ENCODE measurements at regions not wholly inside any gene's neighbourhood (a gene's known extent, or its start where the extent isn't known, plus 50 kb on each side); places are given as distances from the start of the nearest gene placed in this dataset.

DNA sequence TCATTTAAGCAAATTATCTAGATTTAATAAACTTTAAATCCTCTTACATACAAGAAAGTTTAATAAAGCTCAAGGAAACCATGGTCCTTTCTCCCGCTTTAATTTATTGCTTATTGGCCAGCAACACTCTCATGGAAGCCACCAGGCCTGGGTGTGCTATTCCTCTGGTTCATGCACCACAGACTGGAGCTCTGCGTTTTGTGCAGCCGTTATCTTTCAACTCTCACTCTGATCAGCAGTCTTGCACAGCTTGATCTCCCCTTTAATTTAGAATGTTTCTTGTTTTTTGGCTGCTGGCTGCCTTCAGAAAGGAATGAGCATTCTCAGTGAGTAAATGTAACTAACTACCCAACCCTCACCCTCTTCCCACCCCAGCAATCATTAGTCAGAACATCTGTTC is 318.7 kb downstream of the MEIS1 start:
- no peaks in the 10 kb centered on the region for H3K36me3 ChIP-seq (ENCODE audit: control insufficient read depth in 2 of 2, insufficient read depth in 2 of 2, low read length in 2 of 2)
- no peaks in the 10 kb centered on the region for H3K9me3 ChIP-seq (ENCODE audit: control insufficient read depth in 2 of 2, low read length in 2 of 2)
- H3K4me1 ChIP-seq (ENCODE audit: control insufficient read depth, insufficient read depth, low read length), result peaks cover 30% of the 10 kb centered on the region
- peak overlapping the region; percentile 6 for H3K27ac ChIP-seq (ENCODE audit: low read length)
- no peak overlapping the region for H3K4me3 ChIP-seq (ENCODE audit: low read length in 2 of 2)
- no peaks in the 10 kb centered on the region for H3K27me3 ChIP-seq (ENCODE audit: control insufficient read depth in 1 of 2, insufficient read depth in 2 of 2, low read length in 2 of 2)
- no peak overlapping the region for H3K9ac ChIP-seq (ENCODE audit: low read length in 2 of 2)

DNA sequence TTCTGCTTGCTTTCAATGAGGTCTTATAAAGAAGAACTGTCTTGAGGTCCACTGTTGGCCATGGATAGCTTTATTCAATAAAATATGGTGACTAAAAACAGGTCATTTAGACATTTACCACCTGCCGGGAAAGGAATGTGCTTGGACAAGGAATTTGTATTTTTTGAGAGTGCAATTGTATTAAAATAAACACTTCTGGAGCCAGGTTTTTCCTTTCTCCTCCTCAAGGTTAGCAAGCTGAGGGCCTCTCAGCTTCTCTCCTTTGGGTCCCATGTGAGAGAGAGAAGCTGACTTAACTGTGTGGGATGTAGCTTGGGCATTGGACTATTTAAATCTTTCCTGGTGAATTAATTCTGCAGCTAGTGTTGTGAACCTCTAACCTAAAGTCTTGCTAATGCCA is 321.0 kb downstream of the MEIS1 start:
- Histone ChIP-seq H3K27ac (ENCODE audit: low read length) (no peak overlapping the region), H3K36me3 (ENCODE audit: control insufficient read depth in 2 of 2, insufficient read depth in 2 of 2, low read length in 2 of 2) (no peaks in the 10 kb centered on the region)

DNA sequence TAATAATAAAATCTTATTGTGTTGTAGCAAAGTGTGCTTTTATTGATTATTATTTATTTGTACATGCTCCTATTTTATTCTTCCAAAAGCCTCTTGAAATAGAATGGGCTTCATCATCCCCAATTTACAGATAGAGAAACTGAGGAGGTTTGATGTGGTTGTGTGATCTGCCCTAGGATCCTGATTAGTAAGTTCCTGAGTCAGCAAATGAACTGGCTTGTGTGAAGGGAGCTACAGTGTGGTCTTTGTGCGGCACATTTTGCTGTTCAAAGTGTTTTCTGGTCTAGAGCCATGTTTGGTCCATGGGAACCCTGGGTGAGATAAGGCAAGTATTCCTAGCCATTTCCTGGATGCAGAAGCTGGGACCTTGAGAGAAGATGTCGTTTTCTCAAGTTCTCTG is 326.9 kb downstream of the MEIS1 start:
- H3K9me3 ChIP-seq (ENCODE audit: control insufficient read depth in 2 of 2, low read length in 2 of 2), result no peaks in the 10 kb centered on the region
- H3K4me3 ChIP-seq (ENCODE audit: low read length in 2 of 2), result no peak overlapping the region
- no peak overlapping the region for H3K27ac ChIP-seq (ENCODE audit: low read length)
- H3K9ac ChIP-seq (ENCODE audit: low read length in 2 of 2), result no peak overlapping the region
- no peaks in the 10 kb centered on the region for H3K4me1 ChIP-seq (ENCODE audit: control insufficient read depth, insufficient read depth, low read length)
- H3K27me3 ChIP-seq (ENCODE audit: control insufficient read depth in 1 of 2, insufficient read depth in 2 of 2, low read length in 2 of 2), result no peaks in the 10 kb centered on the region
- no peaks in the 10 kb centered on the region for H3K36me3 ChIP-seq (ENCODE audit: control insufficient read depth in 2 of 2, insufficient read depth in 2 of 2, low read length in 2 of 2)

More for the DNA sequence above, 321.0 kb downstream of the MEIS1 start:
- Histone ChIP-seq H3K4me1 (ENCODE audit: control insufficient read depth, insufficient read depth, low read length) (peaks cover 26% of the 10 kb centered on the region), H3K4me3 (ENCODE audit: low read length in 2 of 2) (peak overlapping the region in 1 of 2 donors; percentile 6), H3K9me3 (ENCODE audit: control insufficient read depth in 2 of 2, low read length in 2 of 2) (no peaks in the 10 kb centered on the region), H3K9ac (ENCODE audit: low read length in 2 of 2) (no peak overlapping the region), H3K27me3 (ENCODE audit: control insufficient read depth in 1 of 2, insufficient read depth in 2 of 2, low read length in 2 of 2) (no peaks in the 10 kb centered on the region)

DNA sequence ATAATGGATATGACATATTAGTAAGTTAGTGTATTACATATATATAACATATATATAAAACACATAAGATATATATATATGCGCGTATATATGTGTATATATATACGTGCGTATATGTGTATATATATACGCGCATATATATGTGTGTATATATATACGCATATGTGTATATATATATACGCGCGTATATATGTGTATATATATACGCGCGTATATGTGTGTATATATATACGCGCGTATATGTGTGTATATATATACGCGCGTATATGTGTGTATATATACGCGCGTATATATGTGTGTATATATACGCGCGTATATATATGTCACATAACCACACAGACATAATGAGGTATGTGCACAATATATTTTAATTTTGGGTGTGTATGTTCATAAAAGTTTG is 327.8 kb downstream of the MEIS1 start:
- no peaks in the 10 kb centered on the region for H3K36me3 ChIP-seq (ENCODE audit: control insufficient read depth in 2 of 2, insufficient read depth in 2 of 2, low read length in 2 of 2)

DNA sequence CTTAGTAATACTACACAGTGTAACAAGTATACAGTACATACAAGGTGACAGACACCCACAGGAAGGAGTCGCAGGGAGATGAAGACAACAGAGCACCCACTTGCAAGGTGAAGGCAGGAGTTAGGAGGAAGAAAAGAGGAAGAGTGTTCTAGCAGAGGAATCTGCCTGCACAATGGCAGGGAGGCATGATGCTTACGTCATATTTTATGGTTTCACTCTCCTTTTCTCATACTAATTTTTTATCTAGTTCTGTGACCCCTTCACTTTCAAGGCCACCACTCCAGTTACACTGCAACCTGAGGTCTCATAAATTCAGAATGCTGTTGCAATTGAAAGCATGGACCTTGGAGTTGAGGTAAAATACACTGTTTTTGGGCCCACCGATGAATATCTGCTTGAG is 331.7 kb downstream of the MEIS1 start:
- Histone ChIP-seq H3K9ac (ENCODE audit: low read length in 2 of 2) (no peak overlapping the region), H3K4me1 (ENCODE audit: control insufficient read depth, insufficient read depth, low read length) (no peaks in the 10 kb centered on the region), H3K27ac (ENCODE audit: low read length) (no peak overlapping the region), H3K4me3 (ENCODE audit: low read length in 2 of 2) (no peak overlapping the region), H3K36me3 (ENCODE audit: control insufficient read depth in 2 of 2, insufficient read depth in 2 of 2, low read length in 2 of 2) (no peaks in the 10 kb centered on the region), H3K27me3 (ENCODE audit: control insufficient read depth in 1 of 2, insufficient read depth in 2 of 2, low read length in 2 of 2) (no peaks in the 10 kb centered on the region), H3K9me3 (ENCODE audit: control insufficient read depth in 2 of 2, low read length in 2 of 2) (no peaks in the 10 kb centered on the region)

More for the DNA sequence above, 327.8 kb downstream of the MEIS1 start:
- Histone ChIP-seq H3K4me1 (ENCODE audit: control insufficient read depth, insufficient read depth, low read length) (no peaks in the 10 kb centered on the region), H3K9ac (ENCODE audit: low read length in 2 of 2) (no peak overlapping the region), H3K4me3 (ENCODE audit: low read length in 2 of 2) (no peak overlapping the region), H3K9me3 (ENCODE audit: control insufficient read depth in 2 of 2, low read length in 2 of 2) (no peaks in the 10 kb centered on the region), H3K27me3 (ENCODE audit: control insufficient read depth in 1 of 2, insufficient read depth in 2 of 2, low read length in 2 of 2) (no peaks in the 10 kb centered on the region), H3K27ac (ENCODE audit: low read length) (no peak overlapping the region)

DNA sequence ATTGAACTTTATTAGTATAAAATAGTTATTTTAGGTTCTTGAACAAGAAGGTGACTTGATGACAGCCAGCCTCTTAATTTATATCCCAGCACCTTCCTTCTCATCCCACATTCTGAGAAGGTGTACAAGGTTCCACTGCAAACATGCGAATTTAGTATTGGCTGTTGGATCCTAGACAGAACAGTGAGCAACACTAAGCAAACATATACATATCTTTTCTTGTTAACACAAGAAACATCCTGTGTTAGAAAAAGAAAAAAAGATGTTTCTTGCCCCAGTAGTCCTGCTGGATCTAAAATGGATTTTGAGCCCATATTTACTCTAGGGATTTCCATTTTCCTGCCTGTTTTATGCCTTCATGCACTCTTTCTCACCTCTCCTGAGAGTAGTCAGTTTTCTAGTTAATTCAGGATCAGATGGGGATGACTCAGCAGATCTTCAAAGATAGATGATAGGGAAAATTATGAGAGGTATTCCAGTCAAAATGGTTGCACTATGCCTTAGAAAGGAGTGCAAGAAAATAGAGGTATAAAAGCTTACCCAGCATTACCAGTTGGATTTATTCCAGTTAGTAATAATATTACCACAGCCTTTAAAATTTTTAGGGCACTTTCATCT is 336.5 kb downstream of the MEIS1 start:
- no peaks in the 10 kb centered on the region for H3K4me1 ChIP-seq (ENCODE audit: control insufficient read depth, insufficient read depth, low read length)
- no peaks in the 10 kb centered on the region for H3K9me3 ChIP-seq (ENCODE audit: control insufficient read depth in 2 of 2, low read length in 2 of 2)
- H3K36me3 ChIP-seq (ENCODE audit: control insufficient read depth in 2 of 2, insufficient read depth in 2 of 2, low read length in 2 of 2), result no peaks in the 10 kb centered on the region
- H3K27me3 ChIP-seq (ENCODE audit: control insufficient read depth in 1 of 2, insufficient read depth in 2 of 2, low read length in 2 of 2), result no peaks in the 10 kb centered on the region
- no peak overlapping the region for H3K27ac ChIP-seq (ENCODE audit: low read length)
- H3K4me3 ChIP-seq (ENCODE audit: low read length in 2 of 2), result no peak overlapping the region
- H3K9ac ChIP-seq (ENCODE audit: low read length in 2 of 2), result no peak overlapping the region

DNA sequence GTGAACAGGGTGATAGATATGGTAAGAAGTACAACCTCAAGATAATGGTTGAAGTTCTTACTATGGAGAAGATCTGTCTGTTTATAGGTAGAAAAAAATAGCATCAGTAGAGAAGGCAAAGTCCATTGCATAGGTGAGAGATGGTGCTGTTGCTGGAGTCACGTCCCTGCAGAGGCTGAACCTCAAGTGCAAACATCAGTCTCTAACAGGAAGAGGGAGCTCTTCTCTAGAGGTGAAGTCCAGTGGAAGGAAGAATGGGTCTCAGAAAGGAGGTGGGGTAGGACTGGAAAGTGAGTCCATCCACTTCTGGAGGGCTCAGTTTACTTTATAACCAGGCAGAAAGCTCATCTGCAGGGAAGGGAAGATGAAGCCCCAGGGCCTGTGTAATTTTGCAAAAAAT is 337.7 kb downstream of the MEIS1 start:
- Histone ChIP-seq H3K27ac (ENCODE audit: low read length) (no peak overlapping the region), H3K36me3 (ENCODE audit: control insufficient read depth in 2 of 2, insufficient read depth in 2 of 2, low read length in 2 of 2) (no peaks in the 10 kb centered on the region), H3K9me3 (ENCODE audit: control insufficient read depth in 2 of 2, low read length in 2 of 2) (no peaks in the 10 kb centered on the region), H3K27me3 (ENCODE audit: control insufficient read depth in 1 of 2, insufficient read depth in 2 of 2, low read length in 2 of 2) (no peaks in the 10 kb centered on the region), H3K9ac (ENCODE audit: low read length in 2 of 2) (no peak overlapping the region), H3K4me3 (ENCODE audit: low read length in 2 of 2) (no peak overlapping the region), H3K4me1 (ENCODE audit: control insufficient read depth, insufficient read depth, low read length) (no peaks in the 10 kb centered on the region)

DNA sequence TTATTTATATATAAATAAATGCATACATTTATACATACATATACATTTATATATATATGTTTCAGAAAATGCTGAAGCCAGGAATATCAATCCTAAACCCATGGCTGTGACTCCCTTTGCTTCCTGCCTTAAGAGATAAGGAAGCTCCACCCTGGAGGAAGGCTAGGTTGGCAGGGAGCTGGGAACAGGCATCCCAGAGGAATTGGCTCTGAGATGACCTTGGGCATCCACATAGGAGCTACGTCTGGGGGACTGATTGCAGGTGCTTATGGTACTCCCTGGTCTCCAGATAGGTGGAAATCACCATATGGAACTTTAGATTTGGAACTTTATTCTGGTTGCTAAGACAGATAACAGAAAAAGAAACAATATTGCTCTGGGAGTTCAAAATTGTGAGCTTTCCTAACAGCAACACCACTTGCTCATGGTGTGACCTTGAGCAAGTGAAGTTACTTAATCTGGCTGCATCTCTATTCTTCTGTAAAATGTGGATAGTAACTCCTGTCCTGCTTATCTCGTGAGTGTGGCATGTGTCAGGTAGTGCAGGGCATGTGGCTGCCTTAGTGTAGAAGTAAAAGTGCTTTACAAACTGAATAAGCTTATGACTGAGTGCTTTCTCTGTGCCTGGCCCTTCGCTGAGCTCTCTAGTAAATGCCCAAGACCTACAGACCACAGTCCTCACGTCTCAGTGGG is 341.0 kb downstream of the MEIS1 start:
- Histone ChIP-seq H3K4me3 (ENCODE audit: low read length in 2 of 2) (no peak overlapping the region), H3K27ac (ENCODE audit: low read length) (no peak overlapping the region), H3K9ac (ENCODE audit: low read length in 2 of 2) (no peak overlapping the region), H3K27me3 (ENCODE audit: control insufficient read depth in 1 of 2, insufficient read depth in 2 of 2, low read length in 2 of 2) (no peaks in the 10 kb centered on the region), H3K9me3 (ENCODE audit: control insufficient read depth in 2 of 2, low read length in 2 of 2) (no peaks in the 10 kb centered on the region), H3K36me3 (ENCODE audit: control insufficient read depth in 2 of 2, insufficient read depth in 2 of 2, low read length in 2 of 2) (no peaks in the 10 kb centered on the region), H3K4me1 (ENCODE audit: control insufficient read depth, insufficient read depth, low read length) (no peaks in the 10 kb centered on the region)

DNA sequence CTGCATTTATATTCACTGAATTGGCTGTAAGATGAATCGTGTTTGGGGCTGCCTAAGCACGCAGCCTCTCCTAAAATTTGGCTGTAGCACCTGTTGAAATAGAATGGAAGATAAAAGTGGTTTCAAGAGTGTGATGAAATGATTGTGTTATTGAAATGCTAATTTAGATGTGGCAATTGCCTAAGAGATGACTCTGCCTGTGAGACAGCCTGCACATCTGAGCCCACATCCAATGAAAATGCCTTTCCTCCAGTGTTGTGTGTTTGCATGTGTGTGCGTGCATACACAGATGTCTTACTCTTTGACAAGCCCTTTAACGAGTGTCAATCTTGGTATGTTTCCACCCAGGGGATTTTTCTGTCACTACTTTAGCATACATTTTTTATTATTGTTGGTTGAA is 346.9 kb downstream of the MEIS1 start:
- Histone ChIP-seq H3K27ac (ENCODE audit: low read length) (no peak overlapping the region), H3K27me3 (ENCODE audit: control insufficient read depth in 1 of 2, insufficient read depth in 2 of 2, low read length in 2 of 2) (no peaks in the 10 kb centered on the region), H3K4me1 (ENCODE audit: control insufficient read depth, insufficient read depth, low read length) (no peaks in the 10 kb centered on the region), H3K36me3 (ENCODE audit: control insufficient read depth in 2 of 2, insufficient read depth in 2 of 2, low read length in 2 of 2) (no peaks in the 10 kb centered on the region), H3K9ac (ENCODE audit: low read length in 2 of 2) (no peak overlapping the region), H3K9me3 (ENCODE audit: control insufficient read depth in 2 of 2, low read length in 2 of 2) (no peaks in the 10 kb centered on the region), H3K4me3 (ENCODE audit: low read length in 2 of 2) (no peak overlapping the region)

DNA sequence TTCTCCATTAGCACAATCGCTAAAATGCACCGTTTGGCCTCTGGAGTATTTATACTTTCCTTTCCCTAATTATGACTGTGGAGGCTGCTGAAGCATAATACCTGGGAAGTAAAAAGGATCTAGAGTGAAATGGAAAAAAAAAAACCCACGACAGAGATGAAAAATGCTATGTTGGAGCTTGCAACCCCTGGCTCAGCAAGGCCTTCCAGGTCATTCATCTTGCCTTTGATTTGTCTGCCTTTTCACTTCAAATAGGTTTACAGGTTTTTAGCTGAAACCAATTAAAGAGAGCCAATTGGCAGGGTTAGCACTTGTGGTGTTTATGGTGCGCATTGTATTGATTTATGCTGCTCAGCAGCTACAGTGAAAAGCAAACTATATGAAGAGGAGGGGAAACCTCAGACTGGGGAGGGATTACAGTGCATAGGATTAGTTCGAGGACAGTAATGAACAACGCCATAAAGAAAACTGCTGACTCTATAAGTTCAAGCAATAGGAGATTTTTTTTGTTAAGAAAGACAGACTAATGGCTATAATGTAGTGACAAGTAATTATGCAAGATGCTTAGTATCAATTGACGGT is 347.9 kb downstream of the MEIS1 start:
- no peaks in the 10 kb centered on the region for H3K4me1 ChIP-seq (ENCODE audit: control insufficient read depth, insufficient read depth, low read length)
- H3K27me3 ChIP-seq (ENCODE audit: control insufficient read depth in 1 of 2, insufficient read depth in 2 of 2, low read length in 2 of 2), result no peaks in the 10 kb centered on the region
- no peaks in the 10 kb centered on the region for H3K36me3 ChIP-seq (ENCODE audit: control insufficient read depth in 2 of 2, insufficient read depth in 2 of 2, low read length in 2 of 2)
- no peaks in the 10 kb centered on the region for H3K9me3 ChIP-seq (ENCODE audit: control insufficient read depth in 2 of 2, low read length in 2 of 2)
- no peak overlapping the region for H3K27ac ChIP-seq (ENCODE audit: low read length)
- H3K4me3 ChIP-seq (ENCODE audit: low read length in 2 of 2), result no peak overlapping the region
- H3K9ac ChIP-seq (ENCODE audit: low read length in 2 of 2), result no peak overlapping the region

DNA sequence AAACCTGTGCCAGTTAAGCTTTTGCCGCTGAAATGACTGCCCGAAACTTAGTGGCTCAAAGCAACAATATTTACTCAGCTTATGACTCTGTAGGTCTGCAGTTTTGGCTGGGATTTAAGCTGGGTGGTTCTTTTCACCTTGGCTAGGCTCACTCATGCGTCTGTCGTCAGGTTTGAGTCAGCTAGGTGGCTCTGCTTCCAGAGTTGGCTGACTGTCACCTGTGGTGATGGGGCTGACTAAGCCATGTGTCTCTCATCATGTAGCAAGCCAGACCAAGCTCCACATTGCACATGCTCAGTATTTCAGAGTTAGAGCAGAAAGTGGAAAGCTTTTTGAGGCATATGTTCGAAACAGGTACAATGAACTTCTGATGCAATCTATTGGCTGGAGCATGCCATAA is 354.8 kb downstream of the MEIS1 start:
- Histone ChIP-seq H3K36me3 (ENCODE audit: control insufficient read depth in 2 of 2, insufficient read depth in 2 of 2, low read length in 2 of 2) (no peaks in the 10 kb centered on the region), H3K4me1 (ENCODE audit: control insufficient read depth, insufficient read depth, low read length) (peaks cover 15% of the 10 kb centered on the region), H3K9me3 (ENCODE audit: control insufficient read depth in 2 of 2, low read length in 2 of 2) (no peaks in the 10 kb centered on the region), H3K4me3 (ENCODE audit: low read length in 2 of 2) (no peak overlapping the region), H3K9ac (ENCODE audit: low read length in 2 of 2) (no peak overlapping the region), H3K27ac (ENCODE audit: low read length) (peak overlapping the region; percentile 62), H3K27me3 (ENCODE audit: control insufficient read depth in 1 of 2, insufficient read depth in 2 of 2, low read length in 2 of 2) (no peaks in the 10 kb centered on the region)
